ENCODE measurements at regions not wholly inside any gene's neighbourhood (a gene's known extent, or its start where the extent isn't known, plus 50 kb on each side); places are given as distances from the start of the nearest gene placed in this dataset.

GRCh38 chr16:85234310-85235204, 122.3 kb upstream of the CIBAR2 start (continued):
- TF ChIP-seq HNRNPLL (IDR thresholded peaks at IDR 0.05; ENCODE audit: low read depth, low read length, poor library complexity, severe bottlenecking) (peak; percentile 38), KLF12 (CRISPR knock-in tag; IDR thresholded peaks at IDR 0.05; ENCODE audit: borderline replicate concordance) (0 out of 2 replicates have a peak, but pooled peaks have one; percentile 55), HNRNPK (IDR thresholded peaks at IDR 0.05; ENCODE audit: low read depth, low read length, poor library complexity, severe bottlenecking) (no peak), NAIF1 (CRISPR knock-in tag; IDR thresholded peaks at IDR 0.05; ENCODE audit: borderline replicate concordance) (no peak), MTA3 (CRISPR knock-in tag; IDR thresholded peaks at IDR 0.05) (no peak), ZNF232 (CRISPR knock-in tag; IDR thresholded peaks at IDR 0.05; ENCODE audit: borderline replicate concordance) (no peak), KDM1A (CRISPR knock-in tag; IDR thresholded peaks at IDR 0.05) (peak; percentile 100), ZNF460 (CRISPR knock-in tag; IDR thresholded peaks at IDR 0.05; ENCODE audit: borderline replicate concordance) (peak; percentile 63; the same call in 1 of the 2 replicates), ZNF788 (CRISPR knock-in tag; IDR thresholded peaks at IDR 0.05; ENCODE audit: borderline replicate concordance) (peak; percentile 48; the same call in 1 of the 2 replicates), FOSL2 (CRISPR knock-in tag; IDR thresholded peaks at IDR 0.05) (peak; percentile 56; the same call in 1 of the 2 replicates), MBNL3 (CRISPR knock-in tag; conservative IDR thresholded peaks at IDR 0.05) (no peak), ZNF850 (CRISPR knock-in tag; conservative IDR thresholded peaks at IDR 0.05) (0 out of 2 replicates have a peak, but pooled peaks have one; percentile 52), POGZ (CRISPR knock-in tag; IDR thresholded peaks at IDR 0.05) (peak; percentile 81), SP4 (CRISPR knock-in tag; IDR thresholded peaks at IDR 0.05) (peak; percentile 67; the same call in 1 of the 2 replicates)
- TF ChIP-seq, protein P1, sequence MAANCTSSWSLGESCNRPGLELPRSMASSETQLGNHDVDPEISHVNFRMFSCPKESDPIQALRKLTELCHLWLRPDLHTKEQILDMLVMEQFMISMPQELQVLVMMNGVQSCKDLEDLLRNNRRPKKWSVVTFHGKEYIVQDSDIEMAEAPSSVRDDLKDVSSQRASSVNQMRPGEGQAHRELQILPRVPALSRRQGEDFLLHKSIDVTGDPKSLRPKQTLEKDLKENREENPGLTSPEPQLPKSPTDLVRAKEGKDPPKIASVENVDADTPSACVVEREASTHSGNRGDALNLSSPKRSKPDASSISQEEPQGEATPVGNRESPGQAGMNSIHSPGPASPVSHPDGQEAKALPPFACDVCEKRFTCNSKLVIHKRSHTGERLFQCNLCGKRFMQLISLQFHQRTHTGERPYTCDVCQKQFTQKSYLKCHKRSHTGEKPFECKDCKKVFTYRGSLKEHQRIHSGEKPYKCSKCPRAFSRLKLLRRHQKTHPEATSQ (CRISPR knock-in tag; IDR thresholded peaks at IDR 0.05; ENCODE audit: borderline replicate concordance), result no peak
- TF ChIP-seq, protein P2, sequence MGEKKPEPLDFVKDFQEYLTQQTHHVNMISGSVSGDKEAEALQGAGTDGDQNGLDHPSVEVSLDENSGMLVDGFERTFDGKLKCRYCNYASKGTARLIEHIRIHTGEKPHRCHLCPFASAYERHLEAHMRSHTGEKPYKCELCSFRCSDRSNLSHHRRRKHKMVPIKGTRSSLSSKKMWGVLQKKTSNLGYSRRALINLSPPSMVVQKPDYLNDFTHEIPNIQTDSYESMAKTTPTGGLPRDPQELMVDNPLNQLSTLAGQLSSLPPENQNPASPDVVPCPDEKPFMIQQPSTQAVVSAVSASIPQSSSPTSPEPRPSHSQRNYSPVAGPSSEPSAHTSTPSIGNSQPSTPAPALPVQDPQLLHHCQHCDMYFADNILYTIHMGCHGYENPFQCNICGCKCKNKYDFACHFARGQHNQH (CRISPR knock-in tag; IDR thresholded peaks at IDR 0.05), result 0 out of 2 replicates have a peak, but pooled peaks have one; percentile 56
- TF ChIP-seq, protein P3, sequence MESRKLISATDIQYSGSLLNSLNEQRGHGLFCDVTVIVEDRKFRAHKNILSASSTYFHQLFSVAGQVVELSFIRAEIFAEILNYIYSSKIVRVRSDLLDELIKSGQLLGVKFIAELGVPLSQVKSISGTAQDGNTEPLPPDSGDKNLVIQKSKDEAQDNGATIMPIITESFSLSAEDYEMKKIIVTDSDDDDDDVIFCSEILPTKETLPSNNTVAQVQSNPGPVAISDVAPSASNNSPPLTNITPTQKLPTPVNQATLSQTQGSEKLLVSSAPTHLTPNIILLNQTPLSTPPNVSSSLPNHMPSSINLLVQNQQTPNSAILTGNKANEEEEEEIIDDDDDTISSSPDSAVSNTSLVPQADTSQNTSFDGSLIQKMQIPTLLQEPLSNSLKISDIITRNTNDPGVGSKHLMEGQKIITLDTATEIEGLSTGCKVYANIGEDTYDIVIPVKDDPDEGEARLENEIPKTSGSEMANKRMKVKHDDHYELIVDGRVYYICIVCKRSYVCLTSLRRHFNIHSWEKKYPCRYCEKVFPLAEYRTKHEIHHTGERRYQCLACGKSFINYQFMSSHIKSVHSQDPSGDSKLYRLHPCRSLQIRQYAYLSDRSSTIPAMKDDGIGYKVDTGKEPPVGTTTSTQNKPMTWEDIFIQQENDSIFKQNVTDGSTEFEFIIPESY (CRISPR knock-in tag; IDR thresholded peaks at IDR 0.05), result peak; percentile 57; the same call in 1 of the 2 replicates
- TF ChIP-seq, protein P4, sequence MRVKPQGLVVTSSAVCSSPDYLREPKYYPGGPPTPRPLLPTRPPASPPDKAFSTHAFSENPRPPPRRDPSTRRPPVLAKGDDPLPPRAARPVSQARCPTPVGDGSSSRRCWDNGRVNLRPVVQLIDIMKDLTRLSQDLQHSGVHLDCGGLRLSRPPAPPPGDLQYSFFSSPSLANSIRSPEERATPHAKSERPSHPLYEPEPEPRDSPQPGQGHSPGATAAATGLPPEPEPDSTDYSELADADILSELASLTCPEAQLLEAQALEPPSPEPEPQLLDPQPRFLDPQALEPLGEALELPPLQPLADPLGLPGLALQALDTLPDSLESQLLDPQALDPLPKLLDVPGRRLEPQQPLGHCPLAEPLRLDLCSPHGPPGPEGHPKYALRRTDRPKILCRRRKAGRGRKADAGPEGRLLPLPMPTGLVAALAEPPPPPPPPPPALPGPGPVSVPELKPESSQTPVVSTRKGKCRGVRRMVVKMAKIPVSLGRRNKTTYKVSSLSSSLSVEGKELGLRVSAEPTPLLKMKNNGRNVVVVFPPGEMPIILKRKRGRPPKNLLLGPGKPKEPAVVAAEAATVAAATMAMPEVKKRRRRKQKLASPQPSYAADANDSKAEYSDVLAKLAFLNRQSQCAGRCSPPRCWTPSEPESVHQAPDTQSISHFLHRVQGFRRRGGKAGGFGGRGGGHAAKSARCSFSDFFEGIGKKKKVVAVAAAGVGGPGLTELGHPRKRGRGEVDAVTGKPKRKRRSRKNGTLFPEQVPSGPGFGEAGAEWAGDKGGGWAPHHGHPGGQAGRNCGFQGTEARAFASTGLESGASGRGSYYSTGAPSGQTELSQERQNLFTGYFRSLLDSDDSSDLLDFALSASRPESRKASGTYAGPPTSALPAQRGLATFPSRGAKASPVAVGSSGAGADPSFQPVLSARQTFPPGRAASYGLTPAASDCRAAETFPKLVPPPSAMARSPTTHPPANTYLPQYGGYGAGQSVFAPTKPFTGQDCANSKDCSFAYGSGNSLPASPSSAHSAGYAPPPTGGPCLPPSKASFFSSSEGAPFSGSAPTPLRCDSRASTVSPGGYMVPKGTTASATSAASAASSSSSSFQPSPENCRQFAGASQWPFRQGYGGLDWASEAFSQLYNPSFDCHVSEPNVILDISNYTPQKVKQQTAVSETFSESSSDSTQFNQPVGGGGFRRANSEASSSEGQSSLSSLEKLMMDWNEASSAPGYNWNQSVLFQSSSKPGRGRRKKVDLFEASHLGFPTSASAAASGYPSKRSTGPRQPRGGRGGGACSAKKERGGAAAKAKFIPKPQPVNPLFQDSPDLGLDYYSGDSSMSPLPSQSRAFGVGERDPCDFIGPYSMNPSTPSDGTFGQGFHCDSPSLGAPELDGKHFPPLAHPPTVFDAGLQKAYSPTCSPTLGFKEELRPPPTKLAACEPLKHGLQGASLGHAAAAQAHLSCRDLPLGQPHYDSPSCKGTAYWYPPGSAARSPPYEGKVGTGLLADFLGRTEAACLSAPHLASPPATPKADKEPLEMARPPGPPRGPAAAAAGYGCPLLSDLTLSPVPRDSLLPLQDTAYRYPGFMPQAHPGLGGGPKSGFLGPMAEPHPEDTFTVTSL (CRISPR knock-in tag; IDR thresholded peaks at IDR 0.05; ENCODE audit: borderline replicate concordance), result peak; percentile 37; the same call in 1 of the 2 replicates
